ENCODE measurements at regions not wholly inside any gene's neighbourhood (a gene's known extent, or its start where the extent isn't known, plus 50 kb on each side); places are given as distances from the start of the nearest gene placed in this dataset.

DNA sequence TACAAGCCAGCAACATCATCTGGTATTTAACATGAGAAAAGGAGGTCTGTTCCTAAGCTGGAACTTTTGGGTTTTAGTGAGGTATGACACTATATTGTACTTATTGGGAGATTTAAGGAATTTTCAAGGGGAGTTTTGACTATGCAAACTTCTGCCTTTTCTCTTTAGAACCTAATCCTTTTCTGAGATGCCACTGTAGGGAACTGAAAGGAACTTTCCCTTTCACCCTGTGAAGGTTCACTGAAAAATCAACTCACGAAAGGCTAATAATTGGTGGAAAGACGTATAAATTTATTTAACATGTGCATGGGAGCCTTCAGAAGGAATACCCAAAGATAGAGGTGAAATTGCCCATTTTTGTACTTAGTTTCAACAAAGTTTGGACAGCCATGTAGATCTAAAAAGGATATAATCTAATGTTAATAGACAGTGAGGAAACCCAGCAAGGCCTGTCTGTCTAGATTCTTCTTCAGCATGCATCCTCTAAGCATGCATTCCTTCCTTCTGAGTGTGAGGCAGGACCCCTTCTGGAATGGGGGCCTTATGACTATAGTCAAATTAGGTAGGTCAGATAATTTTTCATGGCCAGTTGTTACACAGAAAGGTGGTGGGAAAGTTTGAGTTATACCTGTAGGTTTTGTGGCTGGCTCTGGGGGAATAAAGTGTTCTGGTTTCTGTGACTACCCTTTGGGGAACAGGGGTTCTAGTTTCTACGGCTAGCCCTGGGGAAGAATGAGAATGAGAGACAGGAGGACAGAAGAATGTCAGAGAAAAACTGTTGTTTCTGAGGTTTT lies 200.3 kb downstream of the C9orf152 start:
- TF ChIP-seq CTCF (IDR thresholded peaks at IDR 0.05), result no peak
- no peak for TF ChIP-seq EZH2phosphoT487 (IDR thresholded peaks at IDR 0.05)
- TF ChIP-seq EZH2 (IDR thresholded peaks at IDR 0.05), result no peak
